Type B pancreatic cell (in vitro differentiated cells): ENCODE measurements at regions not wholly inside any gene's neighbourhood (a gene's known extent, or its start where the extent isn't known, plus 50 kb on each side); places are given as distances from the start of the nearest gene placed in this dataset.
"Not testable (repeated sequence)": the region's sequence is repeated elsewhere in the genome, so short reads cannot be mapped to it uniquely, and the experiment has no call there.

Experiments used
- DNase-seq: peaks from one replicate; pipeline ENCODE4 v3.0.0; 2021; ENCODE audit warnings: mixed read lengths; ENCODE audit not compliant: unreplicated experiment; ENCODE audit errors: extremely low spot score
- H3K27ac Mint-ChIP-seq: 2 replicates; pipeline ENCODE4 v1.8.0; 2021; ENCODE audit warnings: mild to moderate bottlenecking, mixed read lengths
- H3K27me3 Mint-ChIP-seq: 2 replicates; pipeline ENCODE4 v1.8.0; 2021; ENCODE audit warnings: mixed read lengths
- H3K36me3 Mint-ChIP-seq: 2 replicates; pipeline ENCODE4 v1.8.0; 2021; ENCODE audit warnings: mixed read lengths
- H3K4me1 Mint-ChIP-seq: one replicate; pipeline ENCODE4 v1.8.0; 2021; ENCODE audit warnings: mixed read lengths; ENCODE audit not compliant: unreplicated experiment
- H3K4me3 Mint-ChIP-seq: 2 replicates; pipeline ENCODE4 v1.8.0; 2021; ENCODE audit warnings: mild to moderate bottlenecking, mixed read lengths
- H3K9me3 Mint-ChIP-seq: 2 replicates; pipeline ENCODE4 v1.8.0; 2021; ENCODE audit warnings: mixed read lengths
- TF ChIP-seq, protein P1 (sequence below): fragments of 200-600 bp; sonication (generic); conservative IDR thresholded peaks from 2 replicates; pipeline ENCODE4 v1.5.0; 2021; ENCODE audit warnings: antibody characterized with exemption, mild to moderate bottlenecking

DNA sequence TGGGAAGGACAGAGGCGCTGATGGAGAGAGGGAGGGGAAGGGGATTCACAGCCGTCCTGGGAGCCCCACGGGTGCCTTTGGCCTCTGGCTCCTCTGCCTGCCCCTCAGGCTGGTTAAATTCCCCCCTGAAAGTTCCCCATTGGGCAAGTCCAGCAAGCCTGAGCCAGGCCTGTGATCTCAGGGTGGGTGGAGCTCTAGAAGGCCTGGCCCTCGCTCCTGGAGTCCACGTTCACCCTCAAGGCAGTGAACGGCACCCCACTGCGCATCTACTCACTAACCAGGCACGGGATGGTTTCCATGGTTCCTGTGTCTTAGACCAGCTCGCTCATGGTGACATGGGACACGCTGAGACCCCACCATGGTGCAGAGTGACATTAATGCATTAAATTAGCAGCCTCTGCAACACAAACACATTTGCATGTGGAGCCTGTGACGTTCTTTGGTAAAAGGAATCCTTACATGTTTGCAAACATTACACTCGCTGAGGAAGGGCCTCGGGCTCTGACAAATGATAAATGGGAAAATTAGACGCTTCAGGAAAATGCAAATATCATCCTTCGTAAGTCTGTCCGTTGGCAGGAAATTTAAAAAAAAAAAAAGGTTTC is 452.7 kb downstream of the PREX1 start:
- DNase-seq: no peak
- Mint-ChIP-seq H3K9me3 (no peaks in the 10 kb centered on the region), H3K36me3 (no peaks in the 10 kb centered on the region), H3K27ac (peak overlapping the region; percentile 49), H3K27me3 (peaks cover 12% of the 10 kb centered on the region), H3K4me3 (peak overlapping the region; percentile 54), H3K4me1 (peaks cover 44% of the 10 kb centered on the region)
- TF ChIP-seq, protein P1, sequence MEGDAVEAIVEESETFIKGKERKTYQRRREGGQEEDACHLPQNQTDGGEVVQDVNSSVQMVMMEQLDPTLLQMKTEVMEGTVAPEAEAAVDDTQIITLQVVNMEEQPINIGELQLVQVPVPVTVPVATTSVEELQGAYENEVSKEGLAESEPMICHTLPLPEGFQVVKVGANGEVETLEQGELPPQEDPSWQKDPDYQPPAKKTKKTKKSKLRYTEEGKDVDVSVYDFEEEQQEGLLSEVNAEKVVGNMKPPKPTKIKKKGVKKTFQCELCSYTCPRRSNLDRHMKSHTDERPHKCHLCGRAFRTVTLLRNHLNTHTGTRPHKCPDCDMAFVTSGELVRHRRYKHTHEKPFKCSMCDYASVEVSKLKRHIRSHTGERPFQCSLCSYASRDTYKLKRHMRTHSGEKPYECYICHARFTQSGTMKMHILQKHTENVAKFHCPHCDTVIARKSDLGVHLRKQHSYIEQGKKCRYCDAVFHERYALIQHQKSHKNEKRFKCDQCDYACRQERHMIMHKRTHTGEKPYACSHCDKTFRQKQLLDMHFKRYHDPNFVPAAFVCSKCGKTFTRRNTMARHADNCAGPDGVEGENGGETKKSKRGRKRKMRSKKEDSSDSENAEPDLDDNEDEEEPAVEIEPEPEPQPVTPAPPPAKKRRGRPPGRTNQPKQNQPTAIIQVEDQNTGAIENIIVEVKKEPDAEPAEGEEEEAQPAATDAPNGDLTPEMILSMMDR: no peak

DNA sequence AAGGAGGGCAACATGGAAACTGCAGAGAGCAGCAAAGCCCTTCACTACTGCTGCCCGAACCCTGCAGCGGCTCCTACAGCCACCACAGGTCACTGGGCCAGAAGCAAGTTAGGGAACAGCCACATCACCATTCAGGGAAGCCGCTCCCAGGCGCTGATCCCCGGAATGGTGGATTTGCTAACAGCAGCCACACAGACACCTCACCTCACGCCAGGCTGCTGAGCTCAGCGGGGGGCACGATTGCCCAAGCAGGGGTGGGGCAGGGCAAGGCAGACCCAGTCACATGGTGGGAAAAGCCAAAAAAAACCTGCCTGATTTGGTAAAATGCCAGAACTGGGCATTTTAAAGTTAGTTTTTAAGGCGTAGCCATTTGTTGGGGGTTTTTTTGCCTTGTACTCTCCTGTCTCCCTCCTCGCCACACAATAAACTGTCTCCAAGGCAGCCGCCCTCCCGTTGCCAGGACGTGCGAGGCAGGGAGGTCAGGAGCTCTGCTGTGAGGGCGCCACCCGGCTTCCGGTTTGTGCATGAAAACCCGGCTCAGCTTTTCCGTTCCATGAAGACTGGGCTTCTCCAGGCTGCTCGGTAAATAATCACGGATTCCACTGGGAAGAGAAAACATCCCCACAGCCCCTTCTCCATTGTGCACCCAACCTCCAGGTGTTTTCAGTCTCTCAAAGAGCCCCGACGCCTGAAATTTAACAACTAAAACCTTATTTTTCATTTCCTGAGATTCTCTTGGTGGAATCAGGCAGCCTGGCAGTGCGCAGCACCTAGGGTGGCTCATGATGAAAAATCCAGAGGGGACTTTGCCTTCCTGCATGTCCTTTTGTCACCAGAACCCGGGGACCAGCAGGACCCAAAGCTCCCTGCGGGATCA is 453.5 kb downstream of the PREX1 start:
- not testable (repeated sequence) for H3K36me3 Mint-ChIP-seq, DNase-seq, H3K9me3 Mint-ChIP-seq
- TF ChIP-seq, protein P1: peak; percentile 42
- peaks cover 12% of the 10 kb centered on the region for H3K27me3 Mint-ChIP-seq
- H3K4me1 Mint-ChIP-seq: peaks cover 49% of the 10 kb centered on the region
- H3K4me3 Mint-ChIP-seq: peak overlapping the region; percentile 54
- peak overlapping the region; percentile 75 for H3K27ac Mint-ChIP-seq

DNA sequence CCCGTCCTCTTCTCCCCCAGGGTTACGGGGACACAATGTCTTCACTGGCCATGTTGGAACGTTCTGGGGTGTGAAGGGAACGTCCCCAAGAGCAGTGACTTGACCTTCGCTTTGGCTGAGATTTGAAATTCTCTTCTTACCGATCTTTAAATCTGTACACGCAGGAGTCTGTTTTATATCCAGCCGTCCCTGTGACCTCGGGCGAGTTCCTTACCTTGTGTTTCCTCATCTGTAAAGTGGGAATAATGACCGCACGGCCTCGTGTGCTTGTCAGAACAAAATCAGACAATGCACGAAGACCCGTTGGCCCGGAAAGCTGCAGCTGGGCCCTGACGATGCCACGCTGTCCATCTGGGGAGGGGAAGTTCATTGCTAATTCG is 454.3 kb downstream of the PREX1 start:
- no peak for DNase-seq
- H3K4me1 Mint-ChIP-seq: peaks cover 56% of the 10 kb centered on the region
- TF ChIP-seq, protein P1: no peak
- H3K36me3 Mint-ChIP-seq: no peaks in the 10 kb centered on the region
- peak overlapping the region; percentile 60 for H3K4me3 Mint-ChIP-seq
- H3K9me3 Mint-ChIP-seq: no peaks in the 10 kb centered on the region
- peak overlapping the region; percentile 75 for H3K27ac Mint-ChIP-seq
- H3K27me3 Mint-ChIP-seq: peaks cover 12% of the 10 kb centered on the region

DNA sequence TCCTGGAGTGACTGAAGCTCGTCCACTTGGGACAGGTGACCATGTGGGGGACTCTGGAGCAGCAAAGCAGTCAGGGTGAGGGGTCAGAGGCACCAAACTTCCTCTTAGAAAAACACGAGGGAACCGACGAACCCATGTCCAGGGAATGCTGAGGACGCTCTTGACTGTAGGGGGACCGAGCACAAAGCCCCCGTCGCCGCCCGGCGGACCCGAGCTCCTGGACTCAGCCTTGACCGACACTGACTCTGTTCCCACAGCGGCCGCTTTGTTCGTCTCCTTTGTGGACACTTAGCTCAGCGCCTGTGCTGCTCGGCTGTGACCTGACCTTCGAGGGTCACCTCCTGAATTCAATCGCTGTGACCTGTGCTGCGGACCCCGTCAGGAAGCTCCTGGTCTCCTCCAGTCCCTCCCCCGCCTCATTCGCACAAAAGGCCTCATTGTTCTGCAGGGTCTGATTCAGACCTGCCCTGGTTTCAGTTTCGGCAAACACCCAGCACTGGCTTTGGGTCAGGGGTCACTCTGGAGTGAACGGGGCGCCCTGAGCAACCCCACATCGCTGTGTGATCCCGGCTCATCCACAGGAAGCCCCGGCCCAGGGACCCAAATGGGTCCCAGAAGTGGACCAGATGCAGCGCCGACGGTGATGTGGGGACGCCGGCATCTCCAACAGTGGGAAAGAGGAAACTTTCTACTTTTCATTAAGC is 454.8 kb downstream of the PREX1 start:
- not testable (repeated sequence) for H3K9me3 Mint-ChIP-seq, H3K4me3 Mint-ChIP-seq, DNase-seq, H3K36me3 Mint-ChIP-seq
- Mint-ChIP-seq H3K4me1 (peaks cover 59% of the 10 kb centered on the region), H3K27me3 (peaks cover 12% of the 10 kb centered on the region), H3K27ac (peak overlapping the region; percentile 75)

DNA sequence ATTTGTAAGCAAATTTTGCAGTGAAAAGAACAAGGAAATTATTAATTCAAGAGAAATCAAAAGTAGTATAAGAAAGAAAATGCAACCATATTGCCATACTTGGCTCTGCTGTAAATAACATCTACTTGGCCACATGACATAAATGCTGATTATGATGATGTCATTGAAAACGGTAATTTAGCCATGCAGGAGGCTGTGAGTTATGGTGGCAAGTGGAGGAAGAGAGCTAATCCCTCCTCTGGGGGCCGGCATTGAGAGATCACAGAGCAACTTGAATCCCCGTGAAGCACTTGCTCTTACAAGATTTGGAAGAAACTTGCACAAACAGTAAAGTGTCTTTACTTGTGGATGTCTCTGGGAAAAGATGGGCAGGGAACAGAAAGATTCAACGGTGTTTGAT is 456.6 kb downstream of the PREX1 start:
- Mint-ChIP-seq H3K27ac (no peak overlapping the region), H3K9me3 (no peaks in the 10 kb centered on the region), H3K36me3 (no peaks in the 10 kb centered on the region), H3K27me3 (peaks cover 12% of the 10 kb centered on the region), H3K4me3 (no peak overlapping the region), H3K4me1 (peaks cover 70% of the 10 kb centered on the region)
- TF ChIP-seq, protein P1: no peak
- DNase-seq: no peak

DNA sequence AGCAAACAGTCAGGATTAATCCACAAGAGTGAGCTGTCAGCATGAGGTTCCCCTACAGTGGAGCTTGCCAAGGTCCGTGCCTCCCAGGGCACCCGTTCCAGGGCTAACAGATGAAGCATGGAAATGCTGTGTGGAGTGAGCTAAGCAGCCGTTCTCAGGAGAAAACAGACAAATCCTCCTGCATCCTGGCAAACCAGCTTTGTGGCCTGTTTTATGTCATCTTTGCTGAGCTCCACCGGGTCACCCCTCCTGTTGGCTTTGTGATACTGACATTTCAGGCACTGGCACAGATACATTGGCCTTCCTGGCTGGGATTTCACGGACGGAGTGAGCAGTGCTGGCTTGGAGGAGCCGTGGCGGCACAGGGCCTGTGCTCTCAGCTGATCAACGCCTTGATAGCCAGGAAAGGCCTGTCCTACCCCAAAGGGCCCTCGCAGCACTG is 459.2 kb downstream of the PREX1 start:
- Mint-ChIP-seq H3K4me1 (peaks cover 56% of the 10 kb centered on the region), H3K9me3 (peaks cover 13% of the 10 kb centered on the region)
- not testable (repeated sequence) for H3K27me3 Mint-ChIP-seq, DNase-seq, H3K27ac Mint-ChIP-seq, H3K36me3 Mint-ChIP-seq, H3K4me3 Mint-ChIP-seq

DNA sequence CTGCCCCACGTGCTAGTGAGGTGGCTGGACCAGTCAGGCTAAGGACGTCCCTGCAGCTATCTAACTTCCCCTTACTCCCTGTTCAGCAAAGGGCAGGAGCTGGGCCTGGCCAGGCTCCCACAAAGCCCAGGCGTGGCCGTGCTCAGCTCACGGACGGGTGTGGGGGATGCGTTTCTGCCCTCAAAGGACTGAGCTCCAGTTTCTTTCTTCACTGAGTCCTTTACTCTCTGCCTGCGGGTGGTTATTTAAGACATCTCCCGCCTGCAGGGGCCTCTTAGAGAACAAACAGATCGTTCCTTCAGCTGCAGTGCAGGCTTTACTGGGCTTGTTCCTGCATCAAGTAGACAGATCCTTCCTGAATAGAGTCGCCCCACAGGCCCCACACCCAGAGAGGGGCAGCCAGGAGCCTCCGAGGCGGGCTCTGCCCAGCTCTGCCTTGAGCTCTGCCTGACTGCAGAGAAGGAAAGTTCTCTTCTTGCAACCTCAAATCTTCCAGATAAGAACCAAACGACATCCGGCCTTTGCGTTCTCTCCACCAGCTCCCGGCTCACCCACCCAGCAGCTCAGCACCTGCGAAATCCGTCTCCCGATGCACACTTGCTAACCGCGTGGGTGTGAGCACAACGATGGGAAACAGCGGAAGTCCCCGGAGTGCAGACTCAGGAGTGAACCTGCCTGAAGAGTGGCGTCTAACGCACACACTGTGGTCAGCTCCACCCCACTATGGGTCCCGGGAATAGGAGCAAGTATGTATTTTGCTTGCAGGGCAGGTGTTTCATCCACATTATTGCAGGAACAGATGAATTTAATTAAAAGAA is 460.0 kb downstream of the PREX1 start:
- not testable (repeated sequence) for H3K27me3 Mint-ChIP-seq, H3K36me3 Mint-ChIP-seq, H3K27ac Mint-ChIP-seq, DNase-seq, H3K4me3 Mint-ChIP-seq
- peaks cover 48% of the 10 kb centered on the region for H3K4me1 Mint-ChIP-seq
- peaks cover 13% of the 10 kb centered on the region for H3K9me3 Mint-ChIP-seq
